GM23338 (cell line): ENCODE measurements at regions not wholly inside any gene's neighbourhood (a gene's known extent, or its start where the extent isn't known, plus 50 kb on each side); places are given as distances from the start of the nearest gene placed in this dataset.

ENCODE experiments used
- ATAC-seq: fragments of 200-7000 bp; cut with Tn5 transposase; 3 replicates; pipeline ENCODE4 v1.9.1; 2020
- DNase-seq: peaks from one replicate; pipeline ENCODE4 v3.0.0-alpha.2; 2015; ENCODE audit warnings: low spot score
- H2AFZ ChIP-seq: fragments of 200-600 bp; sonication (generic); 2 replicates; pipeline ENCODE4 v1.8.0; 2016; ENCODE audit warnings: antibody characterized with exemption, mild to moderate bottlenecking, moderate library complexity
- H3F3A ChIP-seq: fragments of 200-600 bp; sonication (generic); replicated peaks from 2 replicates; pipeline ENCODE4 v1.8.0; 2017; ENCODE audit warnings: antibody characterized with exemption, mixed run types, low read depth
- H3K27ac ChIP-seq: fragments of 200-600 bp; sonication (generic); 2 replicates; pipeline ENCODE4 v1.6.1; 2016; ENCODE audit warnings: low read depth
- H3K27me3 ChIP-seq: fragments of 200-600 bp; sonication (generic); 2 replicates; pipeline ENCODE4 v1.8.0; 2016; ENCODE audit warnings: mild to moderate bottlenecking, mixed run types, moderate library complexity; ENCODE audit not compliant: insufficient read depth
- H3K36me3 ChIP-seq: fragments of 200-600 bp; sonication (generic); 2 replicates; pipeline ENCODE4 v1.8.0; 2016; ENCODE audit warnings: mild to moderate bottlenecking; ENCODE audit not compliant: insufficient read depth
- H3K4me1 ChIP-seq: fragments of 200-600 bp; sonication (generic); 2 replicates; pipeline ENCODE4 v1.8.0; 2016; ENCODE audit warnings: mild to moderate bottlenecking, moderate library complexity; ENCODE audit not compliant: insufficient read depth
- H3K4me2 ChIP-seq: fragments of 200-600 bp; sonication (generic); 2 replicates; pipeline ENCODE4 v1.7.1; 2017; ENCODE audit warnings: mixed run types
- H3K4me3 ChIP-seq: fragments of 200-600 bp; sonication (generic); 2 replicates; pipeline ENCODE4 v1.6.1; 2016; ENCODE audit warnings: mixed run types
- H3K79me2 ChIP-seq: fragments of 200-600 bp; sonication (generic); replicated peaks from 2 replicates; pipeline ENCODE4 v1.8.0; 2017; ENCODE audit warnings: mild to moderate bottlenecking; ENCODE audit not compliant: insufficient read depth
- H3K9me2 ChIP-seq: fragments of 200-600 bp; sonication (generic); 2 replicates; pipeline ENCODE4 v1.8.0; 2017; ENCODE audit not compliant: insufficient read depth
- H4K20me1 ChIP-seq: fragments of 200-600 bp; sonication (generic); replicated peaks from 2 replicates; pipeline ENCODE4 v1.8.0; 2017; ENCODE audit warnings: mild to moderate bottlenecking; ENCODE audit not compliant: insufficient read depth
- H3K27ac Mint-ChIP-seq: 2 replicates; pipeline ENCODE4 v1.8.0; 2020; ENCODE audit warnings: inconsistent platforms, mild to moderate bottlenecking, moderate library complexity, mixed read lengths
- H3K27me3 Mint-ChIP-seq: 3 replicates; pipeline ENCODE4 v1.8.0; 2022; ENCODE audit warnings: low read depth, mild to moderate bottlenecking, moderate library complexity, mixed read lengths, inconsistent platforms; ENCODE audit not compliant: insufficient read depth, poor library complexity
- H3K36me3 Mint-ChIP-seq: 3 replicates; pipeline ENCODE4 v1.8.0; 2021; ENCODE audit warnings: low read depth, mild to moderate bottlenecking, inconsistent platforms, moderate library complexity, mixed read lengths
- H3K4me1 Mint-ChIP-seq: 3 replicates; pipeline ENCODE4 v1.8.0; 2020; ENCODE audit warnings: mild to moderate bottlenecking, inconsistent platforms, mixed read lengths
- H3K4me3 Mint-ChIP-seq: 3 replicates; pipeline ENCODE4 v1.8.0; 2021; ENCODE audit warnings: moderate library complexity, mild to moderate bottlenecking, inconsistent platforms, mixed read lengths
- H3K9me3 Mint-ChIP-seq: 3 replicates; pipeline ENCODE4 v1.8.0; 2020; ENCODE audit warnings: moderate library complexity, mild to moderate bottlenecking, inconsistent platforms, mixed read lengths
- CREB1 ChIP-seq: fragments of 250-450 bp; sonication (Bioruptor Pico); IDR thresholded peaks from 2 replicates; pipeline ENCODE4 v1.5.0; 2020; ENCODE audit warnings: low read depth, mild to moderate bottlenecking, moderate library complexity
- EZH2 ChIP-seq: fragments of 200-600 bp; sonication (generic); IDR thresholded peaks from one replicate; pipeline ENCODE4 v1.8.0; 2017; ENCODE audit warnings: antibody characterized with exemption, mild to moderate bottlenecking, low read depth; ENCODE audit not compliant: unreplicated experiment
- EZH2phosphoT487 ChIP-seq: fragments of 200-600 bp; sonication (generic); IDR thresholded peaks from one replicate; pipeline ENCODE4 v1.8.1; 2018; ENCODE audit warnings: antibody characterized with exemption; ENCODE audit not compliant: unreplicated experiment
- JUNB ChIP-seq: IDR thresholded peaks from one replicate; pipeline ENCODE4 v1.6.1; 2016; ENCODE audit warnings: antibody characterized with exemption; ENCODE audit not compliant: unreplicated experiment
- NANOG ChIP-seq: IDR thresholded peaks from 2 replicates; pipeline ENCODE4 v1.6.1; 2016; ENCODE audit warnings: antibody characterized with exemption, borderline replicate concordance
- POLR2AphosphoS5 ChIP-seq: IDR thresholded peaks from 2 replicates; pipeline ENCODE4 v1.6.1; 2016; ENCODE audit warnings: antibody characterized with exemption, low read depth
- STAT1 ChIP-seq: IDR thresholded peaks from one replicate; pipeline ENCODE4 v1.6.1; 2016; ENCODE audit warnings: antibody characterized with exemption; ENCODE audit not compliant: unreplicated experiment
- ZNF114 ChIP-seq: fragments of 250-450 bp; sonication (Bioruptor Pico); IDR thresholded peaks from 2 replicates; pipeline ENCODE4 v1.5.0; 2020; ENCODE audit warnings: mild to moderate bottlenecking, moderate library complexity
- ZNF331 ChIP-seq: fragments of 250-450 bp; sonication (Bioruptor Pico); IDR thresholded peaks from 2 replicates; pipeline ENCODE4 v1.5.0; 2020; ENCODE audit warnings: low read depth, mild to moderate bottlenecking, moderate library complexity
- TF ChIP-seq, protein P1 (sequence below), 2 experiments: fragments of 200-600 bp in 1 of 2; sonication (generic) in 1 of 2; conservative IDR thresholded peaks; 2 replicates each; pipeline versions ENCODE4 v1.5.1 to v1.6.1; 2016 to 2017; ENCODE audit warnings: antibody characterized with exemption in 2 of 2, low read depth in 2 of 2, mild to moderate bottlenecking in 2 of 2, moderate library complexity in 1 of 2
- TF ChIP-seq, protein P2 (sequence below): IDR thresholded peaks from one replicate; pipeline ENCODE4 v1.6.1; 2018; ENCODE audit warnings: antibody characterized with exemption; ENCODE audit not compliant: unreplicated experiment
- TF ChIP-seq, protein P3 (sequence below): fragments of 250-450 bp; sonication (Bioruptor Pico); IDR thresholded peaks from 2 replicates; pipeline ENCODE4 v1.5.0; 2020; ENCODE audit warnings: mild to moderate bottlenecking, moderate library complexity
- TF ChIP-seq, protein P4 (sequence below): IDR thresholded peaks from 2 replicates; pipeline ENCODE4 v1.6.1; 2016; ENCODE audit warnings: antibody characterized with exemption

DNA sequence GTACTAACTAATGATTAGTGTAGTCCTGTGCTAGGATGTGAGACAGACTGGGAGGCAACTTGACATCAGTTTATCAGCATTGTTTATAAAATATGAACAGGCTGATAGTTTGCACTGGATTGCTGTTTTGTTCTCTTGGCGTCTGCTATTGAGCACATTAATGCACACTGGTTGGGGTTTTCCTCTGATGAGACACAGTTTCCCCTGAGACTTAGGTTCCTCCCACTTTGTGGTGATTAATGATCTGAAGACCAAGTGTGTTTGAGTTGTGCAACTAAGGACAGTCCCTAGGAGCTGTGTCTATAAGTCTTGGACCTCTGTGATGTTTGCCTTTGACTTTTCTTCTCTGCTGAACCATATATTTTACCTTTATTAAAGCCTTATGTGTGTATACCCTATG lies 1015.4 kb downstream of the AMY1C start:
- H3K27me3 Mint-ChIP-seq: no peaks in the 10 kb centered on the region
- Histone ChIP-seq H3K27me3 (no peaks in the 10 kb centered on the region), H2AFZ (no peak overlapping the region), H3K27ac (no peak overlapping the region), H3K36me3 (no peaks in the 10 kb centered on the region), H3K4me2 (no peak overlapping the region), H3K4me3 (no peak overlapping the region), H3K4me1 (no peaks in the 10 kb centered on the region), H4K20me1 (no peaks in the 10 kb centered on the region), H3K9me2 (no peaks in the 10 kb centered on the region), H3F3A (no peaks in the 10 kb centered on the region), H3K79me2 (no peaks in the 10 kb centered on the region)
- no peak for ATAC-seq
- no peak overlapping the region for H3K4me3 Mint-ChIP-seq
- no peaks in the 10 kb centered on the region for H3K9me3 Mint-ChIP-seq
- no peaks in the 10 kb centered on the region for H3K36me3 Mint-ChIP-seq
- TF ChIP-seq, protein P1, sequence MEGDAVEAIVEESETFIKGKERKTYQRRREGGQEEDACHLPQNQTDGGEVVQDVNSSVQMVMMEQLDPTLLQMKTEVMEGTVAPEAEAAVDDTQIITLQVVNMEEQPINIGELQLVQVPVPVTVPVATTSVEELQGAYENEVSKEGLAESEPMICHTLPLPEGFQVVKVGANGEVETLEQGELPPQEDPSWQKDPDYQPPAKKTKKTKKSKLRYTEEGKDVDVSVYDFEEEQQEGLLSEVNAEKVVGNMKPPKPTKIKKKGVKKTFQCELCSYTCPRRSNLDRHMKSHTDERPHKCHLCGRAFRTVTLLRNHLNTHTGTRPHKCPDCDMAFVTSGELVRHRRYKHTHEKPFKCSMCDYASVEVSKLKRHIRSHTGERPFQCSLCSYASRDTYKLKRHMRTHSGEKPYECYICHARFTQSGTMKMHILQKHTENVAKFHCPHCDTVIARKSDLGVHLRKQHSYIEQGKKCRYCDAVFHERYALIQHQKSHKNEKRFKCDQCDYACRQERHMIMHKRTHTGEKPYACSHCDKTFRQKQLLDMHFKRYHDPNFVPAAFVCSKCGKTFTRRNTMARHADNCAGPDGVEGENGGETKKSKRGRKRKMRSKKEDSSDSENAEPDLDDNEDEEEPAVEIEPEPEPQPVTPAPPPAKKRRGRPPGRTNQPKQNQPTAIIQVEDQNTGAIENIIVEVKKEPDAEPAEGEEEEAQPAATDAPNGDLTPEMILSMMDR (conservative IDR thresholded peaks at IDR 0.05; ENCODE audit: low read depth in 2 of 2): no peak
- TF ChIP-seq NANOG (no peak), POLR2AphosphoS5 (no peak), JUNB (no peak), ZNF331 (CRISPR knock-in tag) (no peak), CREB1 (CRISPR knock-in tag) (no peak), STAT1 (no peak), EZH2phosphoT487 (no peak), EZH2 (no peak), ZNF114 (CRISPR knock-in tag) (no peak)
- TF ChIP-seq, protein P2, sequence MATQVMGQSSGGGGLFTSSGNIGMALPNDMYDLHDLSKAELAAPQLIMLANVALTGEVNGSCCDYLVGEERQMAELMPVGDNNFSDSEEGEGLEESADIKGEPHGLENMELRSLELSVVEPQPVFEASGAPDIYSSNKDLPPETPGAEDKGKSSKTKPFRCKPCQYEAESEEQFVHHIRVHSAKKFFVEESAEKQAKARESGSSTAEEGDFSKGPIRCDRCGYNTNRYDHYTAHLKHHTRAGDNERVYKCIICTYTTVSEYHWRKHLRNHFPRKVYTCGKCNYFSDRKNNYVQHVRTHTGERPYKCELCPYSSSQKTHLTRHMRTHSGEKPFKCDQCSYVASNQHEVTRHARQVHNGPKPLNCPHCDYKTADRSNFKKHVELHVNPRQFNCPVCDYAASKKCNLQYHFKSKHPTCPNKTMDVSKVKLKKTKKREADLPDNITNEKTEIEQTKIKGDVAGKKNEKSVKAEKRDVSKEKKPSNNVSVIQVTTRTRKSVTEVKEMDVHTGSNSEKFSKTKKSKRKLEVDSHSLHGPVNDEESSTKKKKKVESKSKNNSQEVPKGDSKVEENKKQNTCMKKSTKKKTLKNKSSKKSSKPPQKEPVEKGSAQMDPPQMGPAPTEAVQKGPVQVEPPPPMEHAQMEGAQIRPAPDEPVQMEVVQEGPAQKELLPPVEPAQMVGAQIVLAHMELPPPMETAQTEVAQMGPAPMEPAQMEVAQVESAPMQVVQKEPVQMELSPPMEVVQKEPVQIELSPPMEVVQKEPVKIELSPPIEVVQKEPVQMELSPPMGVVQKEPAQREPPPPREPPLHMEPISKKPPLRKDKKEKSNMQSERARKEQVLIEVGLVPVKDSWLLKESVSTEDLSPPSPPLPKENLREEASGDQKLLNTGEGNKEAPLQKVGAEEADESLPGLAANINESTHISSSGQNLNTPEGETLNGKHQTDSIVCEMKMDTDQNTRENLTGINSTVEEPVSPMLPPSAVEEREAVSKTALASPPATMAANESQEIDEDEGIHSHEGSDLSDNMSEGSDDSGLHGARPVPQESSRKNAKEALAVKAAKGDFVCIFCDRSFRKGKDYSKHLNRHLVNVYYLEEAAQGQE: no peak
- TF ChIP-seq, protein P3, sequence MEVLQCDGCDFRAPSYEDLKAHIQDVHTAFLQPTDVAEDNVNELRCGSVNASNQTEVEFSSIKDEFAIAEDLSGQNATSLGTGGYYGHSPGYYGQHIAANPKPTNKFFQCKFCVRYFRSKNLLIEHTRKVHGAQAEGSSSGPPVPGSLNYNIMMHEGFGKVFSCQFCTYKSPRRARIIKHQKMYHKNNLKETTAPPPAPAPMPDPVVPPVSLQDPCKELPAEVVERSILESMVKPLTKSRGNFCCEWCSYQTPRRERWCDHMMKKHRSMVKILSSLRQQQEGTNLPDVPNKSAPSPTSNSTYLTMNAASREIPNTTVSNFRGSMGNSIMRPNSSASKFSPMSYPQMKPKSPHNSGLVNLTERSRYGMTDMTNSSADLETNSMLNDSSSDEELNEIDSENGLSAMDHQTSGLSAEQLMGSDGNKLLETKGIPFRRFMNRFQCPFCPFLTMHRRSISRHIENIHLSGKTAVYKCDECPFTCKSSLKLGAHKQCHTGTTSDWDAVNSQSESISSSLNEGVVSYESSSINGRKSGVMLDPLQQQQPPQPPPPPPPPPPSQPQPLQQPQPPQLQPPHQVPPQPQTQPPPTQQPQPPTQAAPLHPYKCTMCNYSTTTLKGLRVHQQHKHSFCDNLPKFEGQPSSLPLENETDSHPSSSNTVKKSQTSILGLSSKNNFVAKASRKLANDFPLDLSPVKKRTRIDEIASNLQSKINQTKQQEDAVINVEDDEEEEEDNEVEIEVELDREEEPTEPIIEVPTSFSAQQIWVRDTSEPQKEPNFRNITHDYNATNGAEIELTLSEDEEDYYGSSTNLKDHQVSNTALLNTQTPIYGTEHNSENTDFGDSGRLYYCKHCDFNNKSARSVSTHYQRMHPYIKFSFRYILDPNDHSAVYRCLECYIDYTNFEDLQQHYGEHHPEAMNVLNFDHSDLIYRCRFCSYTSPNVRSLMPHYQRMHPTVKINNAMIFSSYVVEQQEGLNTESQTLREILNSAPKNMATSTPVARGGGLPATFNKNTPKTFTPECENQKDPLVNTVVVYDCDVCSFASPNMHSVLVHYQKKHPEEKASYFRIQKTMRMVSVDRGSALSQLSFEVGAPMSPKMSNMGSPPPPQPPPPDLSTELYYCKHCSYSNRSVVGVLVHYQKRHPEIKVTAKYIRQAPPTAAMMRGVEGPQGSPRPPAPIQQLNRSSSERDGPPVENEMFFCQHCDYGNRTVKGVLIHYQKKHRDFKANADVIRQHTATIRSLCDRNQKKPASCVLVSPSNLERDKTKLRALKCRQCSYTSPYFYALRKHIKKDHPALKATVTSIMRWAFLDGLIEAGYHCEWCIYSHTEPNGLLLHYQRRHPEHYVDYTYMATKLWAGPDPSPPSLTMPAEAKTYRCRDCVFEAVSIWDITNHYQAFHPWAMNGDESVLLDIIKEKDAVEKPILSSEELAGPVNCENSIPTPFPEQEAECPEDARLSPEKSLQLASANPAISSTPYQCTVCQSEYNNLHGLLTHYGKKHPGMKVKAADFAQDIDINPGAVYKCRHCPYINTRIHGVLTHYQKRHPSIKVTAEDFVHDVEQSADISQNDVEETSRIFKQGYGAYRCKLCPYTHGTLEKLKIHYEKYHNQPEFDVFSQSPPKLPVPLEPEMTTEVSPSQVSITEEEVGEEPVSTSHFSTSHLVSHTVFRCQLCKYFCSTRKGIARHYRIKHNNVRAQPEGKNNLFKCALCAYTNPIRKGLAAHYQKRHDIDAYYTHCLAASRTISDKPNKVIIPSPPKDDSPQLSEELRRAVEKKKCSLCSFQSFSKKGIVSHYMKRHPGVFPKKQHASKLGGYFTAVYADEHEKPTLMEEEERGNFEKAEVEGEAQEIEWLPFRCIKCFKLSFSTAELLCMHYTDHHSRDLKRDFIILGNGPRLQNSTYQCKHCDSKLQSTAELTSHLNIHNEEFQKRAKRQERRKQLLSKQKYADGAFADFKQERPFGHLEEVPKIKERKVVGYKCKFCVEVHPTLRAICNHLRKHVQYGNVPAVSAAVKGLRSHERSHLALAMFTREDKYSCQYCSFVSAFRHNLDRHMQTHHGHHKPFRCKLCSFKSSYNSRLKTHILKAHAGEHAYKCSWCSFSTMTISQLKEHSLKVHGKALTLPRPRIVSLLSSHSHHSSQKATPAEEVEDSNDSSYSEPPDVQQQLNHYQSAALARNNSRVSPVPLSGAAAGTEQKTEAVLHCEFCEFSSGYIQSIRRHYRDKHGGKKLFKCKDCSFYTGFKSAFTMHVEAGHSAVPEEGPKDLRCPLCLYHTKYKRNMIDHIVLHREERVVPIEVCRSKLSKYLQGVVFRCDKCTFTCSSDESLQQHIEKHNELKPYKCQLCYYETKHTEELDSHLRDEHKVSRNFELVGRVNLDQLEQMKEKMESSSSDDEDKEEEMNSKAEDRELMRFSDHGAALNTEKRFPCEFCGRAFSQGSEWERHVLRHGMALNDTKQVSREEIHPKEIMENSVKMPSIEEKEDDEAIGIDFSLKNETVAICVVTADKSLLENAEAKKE (CRISPR knock-in tag): no peak
- TF ChIP-seq, protein P4, sequence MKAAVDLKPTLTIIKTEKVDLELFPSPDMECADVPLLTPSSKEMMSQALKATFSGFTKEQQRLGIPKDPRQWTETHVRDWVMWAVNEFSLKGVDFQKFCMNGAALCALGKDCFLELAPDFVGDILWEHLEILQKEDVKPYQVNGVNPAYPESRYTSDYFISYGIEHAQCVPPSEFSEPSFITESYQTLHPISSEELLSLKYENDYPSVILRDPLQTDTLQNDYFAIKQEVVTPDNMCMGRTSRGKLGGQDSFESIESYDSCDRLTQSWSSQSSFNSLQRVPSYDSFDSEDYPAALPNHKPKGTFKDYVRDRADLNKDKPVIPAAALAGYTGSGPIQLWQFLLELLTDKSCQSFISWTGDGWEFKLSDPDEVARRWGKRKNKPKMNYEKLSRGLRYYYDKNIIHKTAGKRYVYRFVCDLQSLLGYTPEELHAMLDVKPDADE: no peak
- H3K4me1 Mint-ChIP-seq: no peaks in the 10 kb centered on the region
- DNase-seq: no peak
- no peak overlapping the region for H3K27ac Mint-ChIP-seq
